BE2C (cell line): ENCODE measurements at regions not wholly inside any gene's neighbourhood (a gene's known extent, or its start where the extent isn't known, plus 50 kb on each side); places are given as distances from the start of the nearest gene placed in this dataset.
"Not testable (repeated sequence)": the region's sequence is repeated elsewhere in the genome, so short reads cannot be mapped to it uniquely, and the experiment has no call there.

Experiments
- DNase-seq: peaks from one replicate; pipeline ENCODE4 v3.0.0-alpha.2; 2020
- H3K27me3 ChIP-seq: fragments of 250-450 bp; sonication (Bioruptor Pico); 2 replicates; pipeline ENCODE4 v1.5.1; 2020; ENCODE audit warnings: mild to moderate bottlenecking
- H3K36me3 ChIP-seq: fragments of 250-450 bp; sonication (Bioruptor Pico); 2 replicates; pipeline ENCODE4 v1.5.1; 2020; ENCODE audit warnings: mild to moderate bottlenecking
- H3K4me1 ChIP-seq: fragments of 250-450 bp; sonication (Bioruptor Pico); 2 replicates; pipeline ENCODE4 v1.5.1; 2020
- H3K4me3 ChIP-seq: 2 replicates; pipeline ENCODE4 v1.5.1; 2011; ENCODE audit warnings: low read depth, low read length
- H3K9me3 ChIP-seq: fragments of 250-450 bp; sonication (Bioruptor Pico); 2 replicates; pipeline ENCODE4 v1.5.1; 2020
- CTCF ChIP-seq: IDR thresholded peaks from 2 replicates; pipeline ENCODE4 v1.5.1; 2012; ENCODE audit warnings: mild to moderate bottlenecking, low read depth, low read length

- Histone ChIP-seq H3K4me1 (no peaks in the 10 kb centered on the region), H3K4me3 (no peak overlapping the region), H3K27me3 (no peaks in the 10 kb centered on the region), H3K9me3 (no peaks in the 10 kb centered on the region), H3K36me3 (no peaks in the 10 kb centered on the region)
- no peak for DNase-seq
- TF ChIP-seq CTCF = no peak
These were observed 267.4 kb upstream of the LRP1B start for GRCh38 chr2:142398212-142398611.

- TF ChIP-seq CTCF = no peak
- H3K4me3 ChIP-seq = no peak overlapping the region
- no peaks in the 10 kb centered on the region for H3K27me3 ChIP-seq
- DNase-seq = no peak
- no peaks in the 10 kb centered on the region for H3K4me1 ChIP-seq
- no peaks in the 10 kb centered on the region for H3K9me3 ChIP-seq
- H3K36me3 ChIP-seq = no peaks in the 10 kb centered on the region
These were observed 264.5 kb upstream of the LRP1B start for GRCh38 chr2:142395291-142395690.

- Histone ChIP-seq H3K27me3 (no peaks in the 10 kb centered on the region), H3K36me3 (no peaks in the 10 kb centered on the region), H3K4me3 (no peak overlapping the region), H3K9me3 (no peaks in the 10 kb centered on the region), H3K4me1 (no peaks in the 10 kb centered on the region)
- no peak for TF ChIP-seq CTCF
- no peak for DNase-seq
These were observed 249.6 kb upstream of the LRP1B start for GRCh38 chr2:142380372-142380771.

- H3K9me3 ChIP-seq, H3K4me1 ChIP-seq, H3K4me3 ChIP-seq, H3K27me3 ChIP-seq, H3K36me3 ChIP-seq, DNase-seq: not testable (repeated sequence)
These were observed 231.3 kb upstream of the LRP1B start for GRCh38 chr2:142362069-142362468.

- Histone ChIP-seq H3K4me3 (no peak overlapping the region), H3K27me3 (no peaks in the 10 kb centered on the region), H3K36me3 (no peaks in the 10 kb centered on the region), H3K9me3 (no peaks in the 10 kb centered on the region), H3K4me1 (no peaks in the 10 kb centered on the region)
- no peak for DNase-seq
- no peak for TF ChIP-seq CTCF
These were observed 216.9 kb upstream of the LRP1B start for GRCh38 chr2:142347751-142348150.

- Histone ChIP-seq H3K36me3 (no peaks in the 10 kb centered on the region), H3K9me3 (no peaks in the 10 kb centered on the region), H3K4me3 (no peak overlapping the region), H3K4me1 (no peaks in the 10 kb centered on the region), H3K27me3 (no peaks in the 10 kb centered on the region)
- TF ChIP-seq CTCF = no peak
- DNase-seq = no peak
These were observed 208.4 kb upstream of the LRP1B start for GRCh38 chr2:142339261-142339660.

- Histone ChIP-seq H3K9me3 (no peaks in the 10 kb centered on the region), H3K27me3 (no peaks in the 10 kb centered on the region), H3K4me1 (no peaks in the 10 kb centered on the region), H3K36me3 (no peaks in the 10 kb centered on the region), H3K4me3 (no peak overlapping the region)
- no peak for TF ChIP-seq CTCF
- DNase-seq = no peak
These were observed 201.4 kb upstream of the LRP1B start for GRCh38 chr2:142332196-142332595.
